Endothelial cell (in vitro differentiated cells): ENCODE measurements at regions not wholly inside any gene's neighbourhood (a gene's known extent, or its start where the extent isn't known, plus 50 kb on each side); places are given as distances from the start of the nearest gene placed in this dataset.

ENCODE experiments used
- DNase-seq: peaks from one replicate; pipeline ENCODE4 v3.0.0; 2021; ENCODE audit warnings: low spot score
- H3K27ac Mint-ChIP-seq: one replicate; pipeline ENCODE4 v1.8.0; 2021; ENCODE audit warnings: mixed read lengths, inconsistent platforms; ENCODE audit not compliant: unreplicated experiment
- H3K27me3 Mint-ChIP-seq: one replicate; pipeline ENCODE4 v1.8.0; 2021; ENCODE audit warnings: mild to moderate bottlenecking, moderate library complexity, mixed read lengths, inconsistent platforms; ENCODE audit not compliant: unreplicated experiment
- H3K36me3 Mint-ChIP-seq: one replicate; pipeline ENCODE4 v1.8.0; 2021; ENCODE audit warnings: mild to moderate bottlenecking, low read depth, mixed read lengths, inconsistent platforms; ENCODE audit not compliant: unreplicated experiment
- H3K4me1 Mint-ChIP-seq: one replicate; pipeline ENCODE4 v1.8.0; 2021; ENCODE audit warnings: mild to moderate bottlenecking, mixed read lengths, inconsistent platforms; ENCODE audit not compliant: unreplicated experiment
- H3K4me3 Mint-ChIP-seq: one replicate; pipeline ENCODE4 v1.8.0; 2021; ENCODE audit warnings: mild to moderate bottlenecking, mixed read lengths, inconsistent platforms; ENCODE audit not compliant: unreplicated experiment
- H3K9me3 Mint-ChIP-seq: one replicate; pipeline ENCODE4 v1.8.0; 2021; ENCODE audit warnings: mixed read lengths, inconsistent platforms; ENCODE audit not compliant: unreplicated experiment
- CTCF ChIP-seq: fragments of 200-600 bp; sonication (generic); IDR thresholded peaks from one replicate; pipeline ENCODE4 v1.5.0; 2021; ENCODE audit warnings: antibody characterized with exemption; ENCODE audit not compliant: unreplicated experiment

- no peak for TF ChIP-seq CTCF
- H3K27me3 Mint-ChIP-seq, result no peaks in the 10 kb centered on the region
- H3K9me3 Mint-ChIP-seq, result no peaks in the 10 kb centered on the region
- no peak overlapping the region for H3K27ac Mint-ChIP-seq
- no peak for DNase-seq
- H3K36me3 Mint-ChIP-seq, result no peaks in the 10 kb centered on the region
- H3K4me3 Mint-ChIP-seq, result no peak overlapping the region
- no peaks in the 10 kb centered on the region for H3K4me1 Mint-ChIP-seq
Observed at GRCh38 chr20:39767352-39767751, 805.2 kb downstream of the DHX35 start.

GRCh38 chr20:39766333-39766732 lies 804.2 kb downstream of the DHX35 start:
- Mint-ChIP-seq H3K9me3 (no peaks in the 10 kb centered on the region), H3K4me1 (no peaks in the 10 kb centered on the region), H3K27ac (no peak overlapping the region), H3K27me3 (peaks cover under 1% of the 10 kb centered on the region), H3K4me3 (no peak overlapping the region), H3K36me3 (no peaks in the 10 kb centered on the region)
- no peak for TF ChIP-seq CTCF
- no peak for DNase-seq

GRCh38 chr20:39762716-39763115 lies 800.6 kb downstream of the DHX35 start:
- Mint-ChIP-seq H3K4me1 (no peaks in the 10 kb centered on the region), H3K4me3 (no peak overlapping the region), H3K9me3 (no peaks in the 10 kb centered on the region), H3K27me3 (peaks cover 3% of the 10 kb centered on the region), H3K27ac (no peak overlapping the region), H3K36me3 (no peaks in the 10 kb centered on the region)
- DNase-seq, result no peak
- TF ChIP-seq CTCF, result no peak

- H3K27me3 Mint-ChIP-seq, result peaks cover 3% of the 10 kb centered on the region
- no peaks in the 10 kb centered on the region for H3K36me3 Mint-ChIP-seq
- no peak overlapping the region for H3K27ac Mint-ChIP-seq
- H3K4me3 Mint-ChIP-seq, result no peak overlapping the region
- H3K4me1 Mint-ChIP-seq, result no peaks in the 10 kb centered on the region
- TF ChIP-seq CTCF, result no peak
- H3K9me3 Mint-ChIP-seq, result no peaks in the 10 kb centered on the region
- no peak for DNase-seq
Observed at GRCh38 chr20:39758876-39759275, 796.7 kb downstream of the DHX35 start.

- no peaks in the 10 kb centered on the region for H3K36me3 Mint-ChIP-seq
- peaks cover 3% of the 10 kb centered on the region for H3K27me3 Mint-ChIP-seq
- H3K4me3 Mint-ChIP-seq, result no peak overlapping the region
- no peak for TF ChIP-seq CTCF
- no peak for DNase-seq
- no peak overlapping the region for H3K27ac Mint-ChIP-seq
- H3K9me3 Mint-ChIP-seq, result no peaks in the 10 kb centered on the region
- no peaks in the 10 kb centered on the region for H3K4me1 Mint-ChIP-seq
Observed at GRCh38 chr20:39756828-39757227, 794.7 kb downstream of the DHX35 start.
